H9 (cell line): ENCODE measurements at regions not wholly inside any gene's neighbourhood (a gene's known extent, or its start where the extent isn't known, plus 50 kb on each side); places are given as distances from the start of the nearest gene placed in this dataset.
A peak's percentile ranks its signal among the peaks of the same experiment; 100 is the strongest.

ENCODE experiments used
- DNase-seq: peaks from one replicate; pipeline ENCODE4 v3.0.0-alpha.2; 2017
- H2AFZ ChIP-seq: one replicate; pipeline ENCODE4 v1.6.1; 2013; ENCODE audit warnings: mild to moderate bottlenecking, low read length, control low read depth, moderate library complexity
- H2AK5ac ChIP-seq: 2 replicates; pipeline ENCODE4 v1.6.1; 2013; ENCODE audit warnings: low read length, control low read depth, mixed read lengths; ENCODE audit not compliant: insufficient read length
- H2BK120ac ChIP-seq: one replicate; pipeline ENCODE4 v1.6.1; 2013; ENCODE audit warnings: low read depth, mild to moderate bottlenecking, low read length, control low read depth, inconsistent platforms; ENCODE audit not compliant: poor library complexity, severe bottlenecking
- H2BK12ac ChIP-seq: 2 replicates; pipeline ENCODE4 v1.6.1; 2013; ENCODE audit warnings: low read length, control low read depth, mixed read lengths, low read depth; ENCODE audit not compliant: insufficient read length
- H2BK15ac ChIP-seq: 2 replicates; pipeline ENCODE4 v1.6.1; 2013; ENCODE audit warnings: low read depth, low read length, control low read depth
- H2BK20ac ChIP-seq: one replicate; pipeline ENCODE4 v1.6.1; 2013; ENCODE audit warnings: low read depth, mild to moderate bottlenecking, low read length, control low read depth, inconsistent platforms; ENCODE audit not compliant: poor library complexity, severe bottlenecking
- H2BK5ac ChIP-seq: 2 replicates; pipeline ENCODE4 v1.6.1; 2013; ENCODE audit warnings: low read length, control low read depth, mixed read lengths; ENCODE audit not compliant: insufficient read length
- H3K14ac ChIP-seq: 2 replicates; pipeline ENCODE4 v1.6.1; 2013; ENCODE audit warnings: low read length, control low read depth; ENCODE audit not compliant: insufficient read depth
- H3K18ac ChIP-seq: 2 replicates; pipeline ENCODE4 v1.6.1; 2013; ENCODE audit warnings: low read depth, mild to moderate bottlenecking, mixed read lengths, low read length, control low read depth; ENCODE audit not compliant: insufficient read length
- H3K23ac ChIP-seq: 2 replicates; pipeline ENCODE4 v1.6.1; 2013; ENCODE audit warnings: low read length, control low read depth, mixed read lengths, low read depth; ENCODE audit not compliant: insufficient read length
- H3K23me2 ChIP-seq: 2 replicates; pipeline ENCODE4 v1.6.1; 2013; ENCODE audit warnings: low read depth, mild to moderate bottlenecking, mixed read lengths, low read length, control low read depth; ENCODE audit not compliant: insufficient read length, poor library complexity, severe bottlenecking
- H3K27ac ChIP-seq: 2 replicates; pipeline ENCODE4 v1.5.1; 2013; ENCODE audit warnings: low read length, control low read depth, mixed read lengths, low read depth; ENCODE audit not compliant: insufficient read length
- H3K27me3 ChIP-seq: 2 replicates; pipeline ENCODE4 v1.6.1; 2013; ENCODE audit warnings: low read length, control low read depth, inconsistent platforms; ENCODE audit not compliant: insufficient read depth
- H3K4ac ChIP-seq: 2 replicates; pipeline ENCODE4 v1.6.1; 2013; ENCODE audit warnings: low read depth, mild to moderate bottlenecking, control low read depth, inconsistent platforms, low read length, moderate library complexity
- H3K4me1 ChIP-seq: 2 replicates; pipeline ENCODE4 v1.6.1; 2013; ENCODE audit warnings: low read length, control low read depth, inconsistent platforms; ENCODE audit not compliant: insufficient read depth
- H3K4me2 ChIP-seq: 2 replicates; pipeline ENCODE4 v1.6.1; 2013; ENCODE audit warnings: low read length, control low read depth, mixed read lengths; ENCODE audit not compliant: insufficient read length, insufficient read depth
- H3K56ac ChIP-seq: 2 replicates; pipeline ENCODE4 v1.6.1; 2013; ENCODE audit warnings: low read depth, mild to moderate bottlenecking, mixed read lengths, low read length, control low read depth; ENCODE audit not compliant: insufficient read length
- H3K79me1 ChIP-seq: 2 replicates; pipeline ENCODE4 v1.6.1; 2013; ENCODE audit warnings: low read depth, mild to moderate bottlenecking, moderate library complexity, low read length, control low read depth, inconsistent platforms; ENCODE audit not compliant: insufficient read depth, poor library complexity, severe bottlenecking
- H3K79me2 ChIP-seq: 2 replicates; pipeline ENCODE4 v1.6.1; 2013; ENCODE audit warnings: low read length, control low read depth, inconsistent platforms; ENCODE audit not compliant: insufficient read depth
- H3K9ac ChIP-seq: 2 replicates; pipeline ENCODE4 v1.6.1; 2013; ENCODE audit warnings: low read length, control low read depth, mixed read lengths; ENCODE audit not compliant: insufficient read length; ENCODE audit errors: extremely low read depth
- H3K9me3 ChIP-seq: one replicate; pipeline ENCODE4 v1.6.1; 2013; ENCODE audit warnings: low read depth, low read length, inconsistent platforms; ENCODE audit not compliant: control insufficient read depth
- H3T11ph ChIP-seq: one replicate; pipeline ENCODE4 v1.6.1; 2013; ENCODE audit warnings: mild to moderate bottlenecking, low read length, control low read depth, inconsistent platforms
- H4K20me1 ChIP-seq: one replicate; pipeline ENCODE4 v1.6.1; 2013; ENCODE audit not compliant: control insufficient read depth, insufficient read length, insufficient read depth
- H4K5ac ChIP-seq: 2 replicates; pipeline ENCODE4 v1.6.1; 2013; ENCODE audit warnings: low read depth, mild to moderate bottlenecking, mixed read lengths, low read length, control low read depth; ENCODE audit not compliant: insufficient read length
- H4K8ac ChIP-seq: replicated peaks from 2 replicates; pipeline ENCODE4 v1.6.1; 2013; ENCODE audit warnings: low read length, control low read depth, mixed read lengths, low read depth; ENCODE audit not compliant: insufficient read length
- H4K91ac ChIP-seq: 2 replicates; pipeline ENCODE4 v1.6.1; 2013; ENCODE audit warnings: low read depth, mild to moderate bottlenecking, moderate library complexity, mixed read lengths, low read length, control low read depth; ENCODE audit not compliant: insufficient read length
- H3K27ac Mint-ChIP-seq, 3 experiments: 2 replicates in 2 of 3; 3 replicates in 1 of 3; pipeline ENCODE4 v1.8.0; 2020 to 2021; ENCODE audit warnings: mixed read lengths in 3 of 3, mild to moderate bottlenecking in 1 of 3, moderate library complexity in 1 of 3
- H3K27me3 Mint-ChIP-seq: 2 replicates; pipeline ENCODE4 v1.8.0; 2021; ENCODE audit warnings: low read depth, mild to moderate bottlenecking, moderate library complexity, mixed read lengths
- H3K36me3 Mint-ChIP-seq, 3 experiments: 2 replicates in 2 of 3; 3 replicates in 1 of 3; pipeline ENCODE4 v1.8.0; 2020 to 2021; ENCODE audit warnings: low read depth in 3 of 3, mixed read lengths in 3 of 3; ENCODE audit not compliant: insufficient read depth in 1 of 3
- H3K4me1 Mint-ChIP-seq, 2 experiments: 2 replicates each; pipeline ENCODE4 v1.8.0; 2020; ENCODE audit warnings: mixed read lengths in 2 of 2
- H3K4me3 Mint-ChIP-seq, 2 experiments: 2 replicates in 1 of 2; 3 replicates in 1 of 2; pipeline ENCODE4 v1.8.0; 2020 to 2021; ENCODE audit warnings: mild to moderate bottlenecking in 2 of 2, mixed read lengths in 2 of 2, moderate library complexity in 1 of 2
- H3K9me3 Mint-ChIP-seq, 2 experiments: 2 replicates in 1 of 2; 3 replicates in 1 of 2; pipeline ENCODE4 v1.8.0; 2020; ENCODE audit warnings: mild to moderate bottlenecking in 2 of 2, mixed read lengths in 2 of 2, moderate library complexity in 1 of 2
- CTCF ChIP-seq: fragments of 200-600 bp; sonication (generic); conservative IDR thresholded peaks from 3 replicates; pipeline ENCODE4 v1.8.0; 2021; ENCODE audit warnings: antibody characterized with exemption, mild to moderate bottlenecking
- WGBS: extraction: QIAGEN DNeasy Blood & Tissue Kit; methylation state at CpG from one replicate; pipeline ENCODE4 v1.1.7; 2013; ENCODE audit warnings: missing lambda C conversion rate, low lambda C conversion rate, mixed read lengths; ENCODE audit not compliant: insufficient read length; ENCODE audit errors: extremely low coverage; 5-methylcytosine and 5-hydroxymethylcytosine counted together

- H3T11ph ChIP-seq: no peak overlapping the region
- Mint-ChIP-seq H3K27me3 (no peaks in the 10 kb centered on the region), H3K9me3 (peaks cover 3 to 16% of the 10 kb centered on the region in 2 experiments; a peak in 4 of 5 replicates), H3K27ac (no peak overlapping the region), H3K36me3 (peaks cover 5 to 15% (median 9%) of the 10 kb centered on the region in 3 experiments; a peak in 4 of 7 replicates), H3K4me1 (peaks cover 11 to 19% of the 10 kb centered on the region in 2 experiments), H3K4me3 (no peak overlapping the region)
- WGBS: no CpG with 5 or more reads among the region's 4 CpGs
- no peak overlapping the region for H2BK5ac ChIP-seq
- H2AK5ac ChIP-seq: no peak overlapping the region
- H4K5ac ChIP-seq: no peak overlapping the region
- H3K4me1 ChIP-seq: peaks cover 2% of the 10 kb centered on the region; the same call in 1 of the 2 replicates
- H3K18ac ChIP-seq: no peak overlapping the region
- no peak overlapping the region for H3K9ac ChIP-seq
- H3K79me1 ChIP-seq: no peaks in the 10 kb centered on the region
- H3K9me3 ChIP-seq: no peaks in the 10 kb centered on the region
- DNase-seq: peak; percentile 82
- H3K4me2 ChIP-seq: no peak overlapping the region
- no peaks in the 10 kb centered on the region for H3K27me3 ChIP-seq
- no peak overlapping the region for H3K14ac ChIP-seq
- no peak overlapping the region for H2BK15ac ChIP-seq
- no peak overlapping the region for H3K4ac ChIP-seq
- H4K8ac ChIP-seq: no peak overlapping the region
- no peak overlapping the region for H3K23ac ChIP-seq
- H2BK12ac ChIP-seq: no peak overlapping the region
- peak; percentile 70 for TF ChIP-seq CTCF
- no peaks in the 10 kb centered on the region for H4K20me1 ChIP-seq
- no peak overlapping the region for H2BK20ac ChIP-seq
- H3K56ac ChIP-seq: no peak overlapping the region
- H3K27ac ChIP-seq: no peak overlapping the region
- no peak overlapping the region for H2AFZ ChIP-seq
- no peak overlapping the region for H2BK120ac ChIP-seq
- no peaks in the 10 kb centered on the region for H3K79me2 ChIP-seq
- H3K23me2 ChIP-seq: no peaks in the 10 kb centered on the region
- no peak overlapping the region for H4K91ac ChIP-seq
Measured at GRCh38 chr18:13982126-13982525, 66.8 kb upstream of the MC2R start.
